HFFc6 (cell line): ENCODE measurements at regions not wholly inside any gene's neighbourhood (a gene's known extent, or its start where the extent isn't known, plus 50 kb on each side); places are given as distances from the start of the nearest gene placed in this dataset.

Source experiments
- DNase-seq: peaks from one replicate; pipeline ENCODE4 v3.0.0-alpha.2; 2018
- H3K27ac Mint-ChIP-seq: 2 replicates; pipeline ENCODE4 v1.8.0; 2020; ENCODE audit warnings: mild to moderate bottlenecking, mixed read lengths
- H3K27me3 Mint-ChIP-seq: 2 replicates; pipeline ENCODE4 v1.8.0; 2021; ENCODE audit warnings: mild to moderate bottlenecking, moderate library complexity, mixed read lengths; ENCODE audit not compliant: insufficient read depth
- H3K36me3 Mint-ChIP-seq: 2 replicates; pipeline ENCODE4 v1.8.0; 2021; ENCODE audit warnings: low read depth, mixed read lengths
- H3K4me1 Mint-ChIP-seq: 2 replicates; pipeline ENCODE4 v1.8.0; 2020; ENCODE audit warnings: low read depth, mixed read lengths
- H3K4me3 Mint-ChIP-seq: 2 replicates; pipeline ENCODE4 v1.8.0; 2020; ENCODE audit warnings: mild to moderate bottlenecking, moderate library complexity, mixed read lengths
- H3K9me3 Mint-ChIP-seq: 2 replicates; pipeline ENCODE4 v1.8.0; 2020; ENCODE audit warnings: mild to moderate bottlenecking, mixed read lengths
- TF ChIP-seq, protein P1 (sequence below): fragments of 200-600 bp; sonication (generic); IDR thresholded peaks from 2 replicates; pipeline ENCODE4 v1.5.0; 2021; ENCODE audit warnings: antibody characterized with exemption, mild to moderate bottlenecking

DNA sequence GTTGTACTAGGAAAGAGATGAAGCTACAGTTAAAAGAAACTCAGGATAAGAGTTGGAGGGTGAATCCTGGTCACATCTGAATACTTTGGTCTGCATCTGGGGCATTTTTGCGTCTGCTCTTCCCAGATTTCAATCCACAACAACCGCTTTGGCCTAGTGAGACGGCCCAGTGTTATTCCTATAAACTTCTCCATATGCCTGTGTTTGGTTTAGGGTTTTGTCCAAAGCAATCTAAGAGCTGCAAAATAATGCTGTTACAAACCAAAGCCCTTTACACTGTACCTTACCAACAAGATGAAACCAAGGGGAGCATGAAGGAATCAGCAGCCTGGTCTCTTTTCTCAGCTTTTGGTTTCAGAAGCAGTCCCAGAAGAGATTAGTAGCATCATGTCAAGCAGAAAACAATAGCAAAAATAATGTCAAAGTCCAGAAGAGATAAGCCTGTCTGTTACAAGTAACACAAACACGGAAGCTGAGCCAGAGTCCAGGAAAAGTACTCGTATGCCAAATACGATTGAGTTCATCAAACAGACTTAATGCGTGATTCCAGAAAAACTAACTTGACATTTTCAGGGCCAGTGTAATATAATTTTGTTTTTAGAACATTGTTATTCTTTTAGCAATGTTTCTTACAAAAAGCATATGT, 379.9 kb upstream of the ACO1 start:
- TF ChIP-seq, protein P1, sequence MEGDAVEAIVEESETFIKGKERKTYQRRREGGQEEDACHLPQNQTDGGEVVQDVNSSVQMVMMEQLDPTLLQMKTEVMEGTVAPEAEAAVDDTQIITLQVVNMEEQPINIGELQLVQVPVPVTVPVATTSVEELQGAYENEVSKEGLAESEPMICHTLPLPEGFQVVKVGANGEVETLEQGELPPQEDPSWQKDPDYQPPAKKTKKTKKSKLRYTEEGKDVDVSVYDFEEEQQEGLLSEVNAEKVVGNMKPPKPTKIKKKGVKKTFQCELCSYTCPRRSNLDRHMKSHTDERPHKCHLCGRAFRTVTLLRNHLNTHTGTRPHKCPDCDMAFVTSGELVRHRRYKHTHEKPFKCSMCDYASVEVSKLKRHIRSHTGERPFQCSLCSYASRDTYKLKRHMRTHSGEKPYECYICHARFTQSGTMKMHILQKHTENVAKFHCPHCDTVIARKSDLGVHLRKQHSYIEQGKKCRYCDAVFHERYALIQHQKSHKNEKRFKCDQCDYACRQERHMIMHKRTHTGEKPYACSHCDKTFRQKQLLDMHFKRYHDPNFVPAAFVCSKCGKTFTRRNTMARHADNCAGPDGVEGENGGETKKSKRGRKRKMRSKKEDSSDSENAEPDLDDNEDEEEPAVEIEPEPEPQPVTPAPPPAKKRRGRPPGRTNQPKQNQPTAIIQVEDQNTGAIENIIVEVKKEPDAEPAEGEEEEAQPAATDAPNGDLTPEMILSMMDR: no peak
- H3K9me3 Mint-ChIP-seq: peaks cover 23% of the 10 kb centered on the region
- H3K27ac Mint-ChIP-seq: no peak overlapping the region
- no peak overlapping the region for H3K4me3 Mint-ChIP-seq
- H3K27me3 Mint-ChIP-seq: no peaks in the 10 kb centered on the region
- no peak for DNase-seq
- H3K4me1 Mint-ChIP-seq: no peaks in the 10 kb centered on the region
- H3K36me3 Mint-ChIP-seq: no peaks in the 10 kb centered on the region

DNA sequence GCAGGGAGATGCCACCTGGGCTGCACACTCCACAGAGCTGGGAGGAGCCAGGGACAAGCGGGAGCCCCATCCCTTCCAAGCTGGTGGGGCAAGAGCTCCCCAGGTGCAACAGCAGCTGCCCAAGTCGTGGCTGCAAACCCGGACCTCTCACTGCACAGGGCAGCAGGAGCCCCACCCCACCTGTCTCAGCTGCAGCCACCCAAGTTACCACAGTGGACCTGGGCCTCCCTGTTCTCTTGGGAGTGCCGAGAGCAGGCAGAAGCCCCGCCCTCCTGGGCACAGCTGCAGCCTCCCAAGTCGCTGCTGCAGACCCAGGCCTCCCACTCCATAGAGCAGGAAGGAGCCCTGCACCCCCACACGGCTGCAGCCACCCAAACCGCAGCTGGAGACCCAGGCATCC, 374.1 kb upstream of the ACO1 start:
- Mint-ChIP-seq H3K4me3 (no peak overlapping the region), H3K9me3 (peaks cover 37% of the 10 kb centered on the region), H3K36me3 (no peaks in the 10 kb centered on the region), H3K27ac (no peak overlapping the region), H3K4me1 (no peaks in the 10 kb centered on the region), H3K27me3 (no peaks in the 10 kb centered on the region)
- TF ChIP-seq, protein P1: no peak
- DNase-seq: no peak

DNA sequence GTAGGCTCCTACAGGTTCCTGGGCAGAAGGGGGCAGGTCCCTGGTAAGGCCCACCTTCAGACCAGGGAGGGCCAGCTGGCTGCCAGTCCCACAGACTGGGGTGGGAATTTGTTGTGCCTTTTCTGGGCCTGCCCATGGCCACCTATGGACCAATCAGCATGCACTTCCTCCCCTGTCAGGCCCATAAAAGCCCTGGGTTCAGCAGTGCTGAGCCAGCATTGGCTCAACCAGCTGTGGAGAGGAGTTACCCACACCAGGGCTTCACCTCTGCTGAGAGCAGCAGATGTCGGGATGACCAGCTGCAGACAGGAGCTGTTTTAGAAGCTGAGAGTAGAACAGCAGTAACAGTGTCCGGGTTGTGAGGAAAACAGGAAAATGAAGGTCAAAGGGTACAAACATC, 373.4 kb upstream of the ACO1 start:
- H3K4me1 Mint-ChIP-seq: no peaks in the 10 kb centered on the region
- H3K27me3 Mint-ChIP-seq: no peaks in the 10 kb centered on the region
- TF ChIP-seq, protein P1: no peak
- no peak overlapping the region for H3K4me3 Mint-ChIP-seq
- no peak for DNase-seq
- peaks cover 43% of the 10 kb centered on the region for H3K9me3 Mint-ChIP-seq
- H3K27ac Mint-ChIP-seq: no peak overlapping the region
- H3K36me3 Mint-ChIP-seq: no peaks in the 10 kb centered on the region

DNA sequence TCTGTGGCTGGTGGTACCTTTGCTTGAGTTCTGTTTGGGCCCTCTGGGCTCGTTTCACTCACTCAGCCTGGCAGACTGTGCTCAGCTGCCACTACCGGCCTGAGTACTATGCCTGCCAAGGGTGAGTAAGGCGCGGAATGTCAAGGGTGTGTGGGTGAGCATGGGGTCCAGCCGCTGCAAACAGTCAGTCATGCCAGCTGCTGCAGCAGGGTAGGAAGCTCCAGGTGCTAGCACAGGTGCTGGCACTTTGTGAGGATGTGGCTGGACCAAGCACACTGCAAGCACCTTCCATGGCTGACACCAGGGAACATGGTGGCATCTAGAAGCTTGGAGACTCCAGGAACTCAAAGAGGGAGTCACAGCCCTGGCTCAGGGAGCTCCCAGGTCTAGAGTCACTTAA, 368.6 kb upstream of the ACO1 start:
- Mint-ChIP-seq H3K27me3 (no peaks in the 10 kb centered on the region), H3K9me3 (peaks cover 36% of the 10 kb centered on the region), H3K4me3 (no peak overlapping the region), H3K4me1 (no peaks in the 10 kb centered on the region), H3K27ac (no peak overlapping the region), H3K36me3 (peaks cover 5% of the 10 kb centered on the region; the same call in 1 of the 2 replicates)
- no peak for DNase-seq
- TF ChIP-seq, protein P1: no peak

DNA sequence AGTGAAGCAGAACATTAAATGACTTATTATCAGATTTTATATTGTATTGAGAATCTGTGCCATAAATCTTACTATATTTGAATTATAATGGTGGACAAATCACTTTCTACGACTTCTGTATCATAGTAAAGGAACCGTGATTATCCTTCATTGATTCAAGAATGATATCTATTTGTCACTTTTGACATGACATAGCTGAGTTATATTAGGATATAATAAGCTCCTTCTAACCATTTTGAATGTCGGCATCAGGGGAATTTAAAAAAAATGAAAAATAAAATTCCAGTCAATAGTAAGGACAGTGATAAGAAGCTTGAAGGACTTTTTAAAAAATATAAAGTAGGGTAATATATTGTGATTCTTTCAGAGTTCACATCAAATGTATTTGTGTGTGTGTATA, 338.9 kb upstream of the ACO1 start:
- Mint-ChIP-seq H3K27me3 (no peaks in the 10 kb centered on the region), H3K36me3 (no peaks in the 10 kb centered on the region), H3K4me3 (no peak overlapping the region), H3K27ac (no peak overlapping the region), H3K9me3 (peaks cover 15% of the 10 kb centered on the region), H3K4me1 (no peaks in the 10 kb centered on the region)
- no peak for DNase-seq
- TF ChIP-seq, protein P1: no peak
